ENCODE measurements at regions not wholly inside any gene's neighbourhood (a gene's known extent, or its start where the extent isn't known, plus 50 kb on each side); places are given as distances from the start of the nearest gene placed in this dataset.

DNA sequence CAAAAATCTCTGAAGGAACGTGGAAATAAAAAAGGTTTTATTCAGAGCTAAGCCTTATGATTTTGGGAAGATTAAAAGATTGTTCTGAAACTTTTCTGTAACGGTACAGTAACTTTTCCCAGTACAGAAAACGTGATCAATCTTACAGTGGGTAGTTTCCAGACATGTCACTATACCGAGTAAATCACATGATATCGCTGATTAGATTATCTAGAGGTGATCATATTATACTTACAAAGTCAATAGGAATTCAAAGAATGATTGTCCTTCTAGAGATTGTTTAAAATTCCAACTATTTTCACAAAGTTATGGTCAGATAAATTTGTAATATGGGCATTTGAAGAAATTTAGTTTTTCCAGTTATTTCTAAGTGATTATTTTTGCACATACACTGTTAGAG lies 736.0 kb upstream of the GRM7 start:
- no peak overlapping the region for H3K27ac Mint-ChIP-seq (ENCODE audit: unreplicated experiment)
- no peak overlapping the region for H3K4me3 Mint-ChIP-seq (ENCODE audit: low read depth, unreplicated experiment)
- BruUV-seq (replicated peaks): no TSS peak
- CTCF ChIA-PET: no interaction called here
- TF ChIP-seq CTCF (IDR thresholded peaks at IDR 0.05; ENCODE audit: unreplicated experiment): no peak
- intact Hi-C loops (cut with micrococcal nuclease; ENCODE audit: unreplicated experiment): no loop called here
- no peak for DNase-seq
- H3K36me3 Mint-ChIP-seq (ENCODE audit: insufficient read depth, unreplicated experiment): no peaks in the 10 kb centered on the region
- H3K9me3 Mint-ChIP-seq (ENCODE audit: low read depth, unreplicated experiment): peaks cover 3% of the 10 kb centered on the region
- H3K27me3 Mint-ChIP-seq (ENCODE audit: unreplicated experiment): no peaks in the 10 kb centered on the region
- no peaks in the 10 kb centered on the region for H3K4me1 Mint-ChIP-seq (ENCODE audit: low read depth, unreplicated experiment)

GRCh38 chr3:6125520-6125919 lies 735.4 kb upstream of the GRM7 start:
- H3K36me3 Mint-ChIP-seq (ENCODE audit: insufficient read depth, unreplicated experiment): no peaks in the 10 kb centered on the region
- peaks cover 3% of the 10 kb centered on the region for H3K9me3 Mint-ChIP-seq (ENCODE audit: low read depth, unreplicated experiment)
- H3K27me3 Mint-ChIP-seq (ENCODE audit: unreplicated experiment): no peaks in the 10 kb centered on the region
- no peak for DNase-seq
- no peaks in the 10 kb centered on the region for H3K4me1 Mint-ChIP-seq (ENCODE audit: low read depth, unreplicated experiment)
- CTCF ChIA-PET: no interaction called here
- no TSS peak for BruUV-seq (replicated peaks)
- no peak overlapping the region for H3K4me3 Mint-ChIP-seq (ENCODE audit: low read depth, unreplicated experiment)
- no peak for TF ChIP-seq CTCF (IDR thresholded peaks at IDR 0.05; ENCODE audit: unreplicated experiment)
- H3K27ac Mint-ChIP-seq (ENCODE audit: unreplicated experiment): no peak overlapping the region
- intact Hi-C loops (cut with micrococcal nuclease; ENCODE audit: unreplicated experiment): no loop called here

DNA sequence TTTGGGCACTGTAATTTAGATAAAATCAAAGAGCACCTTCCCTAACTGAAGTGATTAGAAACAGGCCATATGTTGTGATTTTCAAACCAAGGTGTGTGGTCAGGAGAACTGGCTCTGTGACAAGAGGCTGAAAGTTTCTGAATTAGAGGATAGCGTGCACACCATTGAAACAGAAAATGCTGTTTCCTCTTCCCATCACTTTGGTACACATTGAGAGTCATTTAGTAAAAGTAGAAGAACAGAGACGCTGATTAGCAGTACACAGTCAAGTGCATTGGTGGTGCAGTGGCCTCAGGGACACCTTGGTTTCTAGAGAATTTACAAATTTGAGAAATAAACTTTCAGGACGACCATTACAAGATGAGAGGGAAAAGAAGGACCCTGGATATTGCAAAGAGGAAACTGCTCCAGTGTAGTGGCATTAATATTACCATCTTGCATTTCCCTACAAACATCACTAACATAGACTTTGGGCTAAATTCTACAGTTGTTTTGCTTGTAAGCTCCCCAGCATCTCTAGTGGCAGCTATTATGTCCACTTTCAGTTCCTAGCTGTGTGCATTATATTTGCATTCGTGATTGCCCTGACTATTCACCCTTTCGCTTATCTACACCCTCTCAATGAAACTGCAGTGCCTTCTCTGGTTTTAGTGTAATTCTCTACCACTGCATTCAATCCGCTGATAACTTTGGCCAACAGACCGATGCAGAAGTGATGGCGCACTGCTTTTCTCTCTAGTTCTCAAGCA lies 728.1 kb upstream of the GRM7 start:
- no peaks in the 10 kb centered on the region for H3K36me3 Mint-ChIP-seq (ENCODE audit: insufficient read depth, unreplicated experiment)
- H3K27me3 Mint-ChIP-seq (ENCODE audit: unreplicated experiment): no peaks in the 10 kb centered on the region
- DNase-seq: no peak
- no peak for TF ChIP-seq CTCF (IDR thresholded peaks at IDR 0.05; ENCODE audit: unreplicated experiment)
- CTCF ChIA-PET: no interaction called here
- H3K4me1 Mint-ChIP-seq (ENCODE audit: low read depth, unreplicated experiment): no peaks in the 10 kb centered on the region
- no peak overlapping the region for H3K27ac Mint-ChIP-seq (ENCODE audit: unreplicated experiment)
- intact Hi-C loops (cut with micrococcal nuclease; ENCODE audit: unreplicated experiment): no loop called here
- no TSS peak for BruUV-seq (replicated peaks)
- H3K4me3 Mint-ChIP-seq (ENCODE audit: low read depth, unreplicated experiment): no peak overlapping the region
- no peaks in the 10 kb centered on the region for H3K9me3 Mint-ChIP-seq (ENCODE audit: low read depth, unreplicated experiment)

DNA sequence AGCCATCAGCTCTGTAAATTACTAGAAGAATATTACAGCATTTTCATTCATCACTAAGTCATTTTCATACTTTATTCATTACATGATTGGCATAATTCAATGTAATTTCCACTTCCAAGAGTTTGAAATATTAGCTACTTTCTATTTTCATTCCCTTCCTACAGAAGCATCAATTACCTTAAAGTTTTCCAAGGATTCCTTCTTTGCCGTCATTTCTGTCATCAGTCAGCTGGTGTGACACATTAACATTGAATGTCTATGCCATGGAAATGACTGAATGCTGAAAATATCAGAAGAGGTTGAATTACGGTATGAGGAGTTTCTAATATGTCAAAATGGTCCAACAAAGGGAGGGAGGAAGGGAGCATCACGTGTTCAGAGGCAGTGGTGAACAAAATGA lies 718.2 kb upstream of the GRM7 start:
- TF ChIP-seq CTCF (IDR thresholded peaks at IDR 0.05; ENCODE audit: unreplicated experiment): no peak
- no peaks in the 10 kb centered on the region for H3K27me3 Mint-ChIP-seq (ENCODE audit: unreplicated experiment)
- H3K9me3 Mint-ChIP-seq (ENCODE audit: low read depth, unreplicated experiment): peaks cover 9% of the 10 kb centered on the region
- H3K36me3 Mint-ChIP-seq (ENCODE audit: insufficient read depth, unreplicated experiment): no peaks in the 10 kb centered on the region
- no peaks in the 10 kb centered on the region for H3K4me1 Mint-ChIP-seq (ENCODE audit: low read depth, unreplicated experiment)
- BruUV-seq (replicated peaks): no TSS peak
- CTCF ChIA-PET: no interaction called here
- intact Hi-C loops (cut with micrococcal nuclease; ENCODE audit: unreplicated experiment): no loop called here
- DNase-seq: no peak
- no peak overlapping the region for H3K27ac Mint-ChIP-seq (ENCODE audit: unreplicated experiment)
- no peak overlapping the region for H3K4me3 Mint-ChIP-seq (ENCODE audit: low read depth, unreplicated experiment)

Measured in Calu3 (cell line).